ENCODE measurements at regions not wholly inside any gene's neighbourhood (a gene's known extent, or its start where the extent isn't known, plus 50 kb on each side); places are given as distances from the start of the nearest gene placed in this dataset.

DNA sequence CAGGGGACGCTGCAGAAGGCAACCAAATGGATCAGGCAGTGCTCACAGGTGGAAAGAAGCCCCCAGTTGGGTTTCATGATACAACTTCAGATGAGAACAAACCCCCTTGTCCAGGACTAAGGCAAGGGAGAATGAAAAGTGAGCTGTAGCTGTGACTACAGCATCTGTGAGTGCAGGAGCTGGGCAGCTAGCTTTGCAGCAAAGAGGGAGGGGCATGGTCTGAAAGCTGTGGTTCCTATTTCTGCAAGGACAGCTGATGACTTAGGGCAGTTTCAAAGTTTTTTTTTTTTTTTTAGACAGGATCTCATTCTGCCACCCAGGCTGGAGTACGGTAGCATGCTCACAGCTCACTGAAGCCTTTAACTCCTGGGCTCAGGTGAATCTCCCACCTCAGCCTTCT lies 1317.4 kb upstream of the DIAPH2 start:
- no peak overlapping the region for H3K4me3 Mint-ChIP-seq (ENCODE audit: unreplicated experiment)
- H3K9me3 Mint-ChIP-seq (ENCODE audit: unreplicated experiment) = peaks cover 29% of the 10 kb centered on the region
- H3K27ac Mint-ChIP-seq (ENCODE audit: unreplicated experiment) = no peak overlapping the region
- H3K4me1 Mint-ChIP-seq (ENCODE audit: unreplicated experiment) = no peaks in the 10 kb centered on the region
- H3K36me3 Mint-ChIP-seq (ENCODE audit: unreplicated experiment) = no peaks in the 10 kb centered on the region
- DNase-seq (ENCODE audit: extremely low spot score, unreplicated experiment) = no peak
- TF ChIP-seq, protein P1, sequence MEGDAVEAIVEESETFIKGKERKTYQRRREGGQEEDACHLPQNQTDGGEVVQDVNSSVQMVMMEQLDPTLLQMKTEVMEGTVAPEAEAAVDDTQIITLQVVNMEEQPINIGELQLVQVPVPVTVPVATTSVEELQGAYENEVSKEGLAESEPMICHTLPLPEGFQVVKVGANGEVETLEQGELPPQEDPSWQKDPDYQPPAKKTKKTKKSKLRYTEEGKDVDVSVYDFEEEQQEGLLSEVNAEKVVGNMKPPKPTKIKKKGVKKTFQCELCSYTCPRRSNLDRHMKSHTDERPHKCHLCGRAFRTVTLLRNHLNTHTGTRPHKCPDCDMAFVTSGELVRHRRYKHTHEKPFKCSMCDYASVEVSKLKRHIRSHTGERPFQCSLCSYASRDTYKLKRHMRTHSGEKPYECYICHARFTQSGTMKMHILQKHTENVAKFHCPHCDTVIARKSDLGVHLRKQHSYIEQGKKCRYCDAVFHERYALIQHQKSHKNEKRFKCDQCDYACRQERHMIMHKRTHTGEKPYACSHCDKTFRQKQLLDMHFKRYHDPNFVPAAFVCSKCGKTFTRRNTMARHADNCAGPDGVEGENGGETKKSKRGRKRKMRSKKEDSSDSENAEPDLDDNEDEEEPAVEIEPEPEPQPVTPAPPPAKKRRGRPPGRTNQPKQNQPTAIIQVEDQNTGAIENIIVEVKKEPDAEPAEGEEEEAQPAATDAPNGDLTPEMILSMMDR (IDR thresholded peaks at IDR 0.05) = no peak
- H3K27me3 Mint-ChIP-seq (ENCODE audit: unreplicated experiment) = no peaks in the 10 kb centered on the region

DNA sequence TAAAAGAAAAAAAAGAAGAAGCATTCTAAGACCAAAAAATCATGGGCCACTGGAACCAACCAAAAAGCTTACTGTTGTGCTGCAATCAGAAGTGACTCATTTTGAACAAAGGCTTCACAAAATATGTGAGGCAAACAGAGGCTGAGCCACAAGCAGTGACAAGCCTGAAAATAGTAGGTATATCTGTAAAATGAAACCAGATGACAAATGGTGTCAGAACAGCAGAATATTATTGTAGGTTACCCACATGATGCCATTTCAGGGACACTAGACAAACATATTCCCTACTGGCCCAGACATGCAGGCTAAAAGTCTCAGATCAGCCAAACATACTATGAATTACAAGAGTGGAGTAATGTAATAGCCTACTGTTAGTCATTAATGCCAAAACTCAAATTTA lies 1301.8 kb upstream of the DIAPH2 start:
- no peak overlapping the region for H3K27ac Mint-ChIP-seq (ENCODE audit: unreplicated experiment)
- H3K4me1 Mint-ChIP-seq (ENCODE audit: unreplicated experiment) = no peaks in the 10 kb centered on the region
- no peaks in the 10 kb centered on the region for H3K27me3 Mint-ChIP-seq (ENCODE audit: unreplicated experiment)
- H3K36me3 Mint-ChIP-seq (ENCODE audit: unreplicated experiment) = no peaks in the 10 kb centered on the region
- no peak for DNase-seq (ENCODE audit: extremely low spot score, unreplicated experiment)
- TF ChIP-seq, protein P1 (IDR thresholded peaks at IDR 0.05) = no peak
- H3K9me3 Mint-ChIP-seq (ENCODE audit: unreplicated experiment) = no peaks in the 10 kb centered on the region
- H3K4me3 Mint-ChIP-seq (ENCODE audit: unreplicated experiment) = no peak overlapping the region

DNA sequence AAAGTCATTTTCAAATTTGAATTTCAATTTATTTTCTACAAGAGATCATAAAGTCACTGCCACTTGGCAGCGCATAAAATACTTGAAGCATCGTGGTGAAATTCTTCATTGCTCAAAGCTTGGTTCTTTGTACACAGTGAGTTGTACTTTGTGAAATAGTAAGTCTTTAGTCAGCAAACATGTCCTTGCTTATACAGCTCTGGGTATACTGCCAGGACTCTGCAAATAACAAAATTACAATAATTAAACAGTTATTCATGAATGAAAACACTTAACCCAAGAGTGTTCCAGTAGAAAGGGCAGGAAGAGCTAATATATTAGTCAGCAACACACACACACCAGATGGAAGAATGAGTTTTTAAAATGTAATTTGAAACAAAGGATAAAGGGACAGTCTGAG lies 1300.9 kb upstream of the DIAPH2 start:
- no peaks in the 10 kb centered on the region for H3K36me3 Mint-ChIP-seq (ENCODE audit: unreplicated experiment)
- TF ChIP-seq, protein P1 (IDR thresholded peaks at IDR 0.05) = no peak

DNA sequence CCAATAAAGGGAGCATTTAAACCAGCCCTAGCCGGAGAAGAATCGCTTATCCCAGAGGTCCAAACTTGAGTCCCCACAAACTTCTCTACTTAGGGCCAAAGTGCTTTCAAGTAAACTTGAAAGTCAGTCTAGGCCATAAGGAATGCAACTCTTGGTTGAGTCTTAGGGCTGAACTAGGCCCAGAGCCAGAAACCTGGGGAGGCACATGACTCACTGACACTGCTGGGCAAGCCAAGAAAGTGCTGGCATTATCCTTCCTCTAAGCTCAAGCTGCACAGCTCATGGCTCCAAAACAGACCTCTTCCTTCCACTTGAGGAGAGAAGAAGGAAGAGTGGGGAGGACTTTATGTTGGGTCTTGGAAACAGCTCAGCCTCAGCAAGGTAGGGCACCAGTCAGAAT lies 1257.3 kb upstream of the DIAPH2 start:
- H3K27me3 Mint-ChIP-seq (ENCODE audit: unreplicated experiment) = no peaks in the 10 kb centered on the region
- H3K4me1 Mint-ChIP-seq (ENCODE audit: unreplicated experiment) = no peaks in the 10 kb centered on the region
- H3K4me3 Mint-ChIP-seq (ENCODE audit: unreplicated experiment) = no peak overlapping the region
- H3K36me3 Mint-ChIP-seq (ENCODE audit: unreplicated experiment) = no peaks in the 10 kb centered on the region
- TF ChIP-seq, protein P1 (IDR thresholded peaks at IDR 0.05) = no peak
- H3K27ac Mint-ChIP-seq (ENCODE audit: unreplicated experiment) = no peak overlapping the region
- no peak for DNase-seq (ENCODE audit: extremely low spot score, unreplicated experiment)
- peaks cover 52% of the 10 kb centered on the region for H3K9me3 Mint-ChIP-seq (ENCODE audit: unreplicated experiment)

More for the DNA sequence above, 1300.9 kb upstream of the DIAPH2 start:
- H3K9me3 Mint-ChIP-seq (ENCODE audit: unreplicated experiment) = no peaks in the 10 kb centered on the region
- no peaks in the 10 kb centered on the region for H3K27me3 Mint-ChIP-seq (ENCODE audit: unreplicated experiment)
- H3K4me1 Mint-ChIP-seq (ENCODE audit: unreplicated experiment) = no peaks in the 10 kb centered on the region
- H3K4me3 Mint-ChIP-seq (ENCODE audit: unreplicated experiment) = no peak overlapping the region
- no peak for DNase-seq (ENCODE audit: extremely low spot score, unreplicated experiment)
- H3K27ac Mint-ChIP-seq (ENCODE audit: unreplicated experiment) = no peak overlapping the region

DNA sequence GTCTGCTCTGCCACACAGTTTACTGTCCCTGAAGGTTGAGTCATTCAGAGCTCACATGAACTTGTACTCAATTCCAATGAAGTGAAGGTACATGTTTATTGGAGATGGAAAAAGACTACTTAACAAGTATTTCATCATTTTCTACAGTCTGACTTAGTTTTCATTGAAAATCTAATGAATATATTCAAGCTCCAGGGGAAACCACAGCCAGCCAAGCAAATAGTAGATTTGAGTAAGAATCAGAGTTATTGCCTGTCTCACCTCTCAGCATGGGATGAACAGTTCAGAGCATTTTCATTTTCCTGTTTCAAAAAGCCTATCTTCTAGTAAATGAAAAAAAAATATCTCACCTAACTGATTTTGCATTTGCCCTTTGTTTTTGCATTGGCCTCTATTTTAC lies 1249.4 kb upstream of the DIAPH2 start:
- DNase-seq (ENCODE audit: extremely low spot score, unreplicated experiment) = no peak
- Mint-ChIP-seq H3K9me3 (ENCODE audit: unreplicated experiment) (peaks cover 41% of the 10 kb centered on the region), H3K4me3 (ENCODE audit: unreplicated experiment) (no peak overlapping the region)

More for the DNA sequence above, 1249.4 kb upstream of the DIAPH2 start:
- H3K36me3 Mint-ChIP-seq (ENCODE audit: unreplicated experiment) = no peaks in the 10 kb centered on the region
- no peak overlapping the region for H3K27ac Mint-ChIP-seq (ENCODE audit: unreplicated experiment)
- TF ChIP-seq, protein P1 (IDR thresholded peaks at IDR 0.05) = no peak
- no peaks in the 10 kb centered on the region for H3K27me3 Mint-ChIP-seq (ENCODE audit: unreplicated experiment)
- H3K4me1 Mint-ChIP-seq (ENCODE audit: unreplicated experiment) = no peaks in the 10 kb centered on the region
